AG09319 (cell line): ENCODE measurements at regions not wholly inside any gene's neighbourhood (a gene's known extent, or its start where the extent isn't known, plus 50 kb on each side); places are given as distances from the start of the nearest gene placed in this dataset.

ENCODE experiments used
- DNase-seq: peaks from one replicate; pipeline ENCODE4 v3.0.0-alpha.2; 2010; ENCODE audit warnings: low read depth; ENCODE audit errors: extremely low read depth
- TF ChIP-seq, protein P1 (sequence below): IDR thresholded peaks from 2 replicates; pipeline ENCODE4 v1.5.1; 2011; ENCODE audit warnings: low read depth, mild to moderate bottlenecking, inconsistent platforms, low read length, moderate library complexity

DNA sequence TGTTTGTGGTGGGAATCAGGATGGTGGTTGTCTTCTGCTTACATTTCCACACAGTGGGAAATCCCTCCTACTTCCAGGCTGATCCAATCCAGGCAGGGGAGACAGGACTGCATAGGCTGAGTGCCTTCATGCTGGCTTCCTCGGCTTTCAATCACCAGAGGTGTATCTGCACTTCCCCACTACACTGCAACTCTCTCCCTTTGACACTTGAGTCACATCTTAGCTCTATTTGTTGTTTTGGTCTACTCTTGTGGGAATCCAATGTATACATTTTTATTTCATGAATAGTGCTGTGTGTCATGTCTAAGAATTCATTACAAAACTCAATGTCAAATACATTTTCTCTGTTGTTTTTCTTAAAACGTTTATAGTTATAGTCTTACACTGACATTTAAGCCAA, 735.6 kb downstream of the XPNPEP1 start:
- no peak for DNase-seq
- TF ChIP-seq, protein P1, sequence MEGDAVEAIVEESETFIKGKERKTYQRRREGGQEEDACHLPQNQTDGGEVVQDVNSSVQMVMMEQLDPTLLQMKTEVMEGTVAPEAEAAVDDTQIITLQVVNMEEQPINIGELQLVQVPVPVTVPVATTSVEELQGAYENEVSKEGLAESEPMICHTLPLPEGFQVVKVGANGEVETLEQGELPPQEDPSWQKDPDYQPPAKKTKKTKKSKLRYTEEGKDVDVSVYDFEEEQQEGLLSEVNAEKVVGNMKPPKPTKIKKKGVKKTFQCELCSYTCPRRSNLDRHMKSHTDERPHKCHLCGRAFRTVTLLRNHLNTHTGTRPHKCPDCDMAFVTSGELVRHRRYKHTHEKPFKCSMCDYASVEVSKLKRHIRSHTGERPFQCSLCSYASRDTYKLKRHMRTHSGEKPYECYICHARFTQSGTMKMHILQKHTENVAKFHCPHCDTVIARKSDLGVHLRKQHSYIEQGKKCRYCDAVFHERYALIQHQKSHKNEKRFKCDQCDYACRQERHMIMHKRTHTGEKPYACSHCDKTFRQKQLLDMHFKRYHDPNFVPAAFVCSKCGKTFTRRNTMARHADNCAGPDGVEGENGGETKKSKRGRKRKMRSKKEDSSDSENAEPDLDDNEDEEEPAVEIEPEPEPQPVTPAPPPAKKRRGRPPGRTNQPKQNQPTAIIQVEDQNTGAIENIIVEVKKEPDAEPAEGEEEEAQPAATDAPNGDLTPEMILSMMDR, result no peak

DNA sequence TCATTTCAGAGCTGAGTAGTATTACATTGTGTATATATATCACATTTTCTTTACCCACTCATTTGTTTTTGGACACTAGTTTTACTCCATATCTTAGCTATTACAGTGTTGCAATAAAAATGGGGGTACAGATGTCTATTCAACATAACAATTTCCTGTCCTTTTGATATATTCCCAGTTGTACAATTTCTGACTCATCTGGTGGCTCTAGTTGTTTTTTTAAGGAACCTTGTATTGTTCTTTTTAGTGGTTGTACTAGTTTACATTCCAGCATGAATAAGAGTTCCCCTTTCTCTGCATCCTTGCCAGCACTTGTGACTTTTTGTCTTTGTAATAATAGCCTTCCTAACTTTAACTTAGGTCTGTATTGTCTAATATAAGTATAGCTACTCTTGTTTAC, 739.9 kb downstream of the XPNPEP1 start:
- TF ChIP-seq, protein P1, result no peak
- DNase-seq, result no peak

DNA sequence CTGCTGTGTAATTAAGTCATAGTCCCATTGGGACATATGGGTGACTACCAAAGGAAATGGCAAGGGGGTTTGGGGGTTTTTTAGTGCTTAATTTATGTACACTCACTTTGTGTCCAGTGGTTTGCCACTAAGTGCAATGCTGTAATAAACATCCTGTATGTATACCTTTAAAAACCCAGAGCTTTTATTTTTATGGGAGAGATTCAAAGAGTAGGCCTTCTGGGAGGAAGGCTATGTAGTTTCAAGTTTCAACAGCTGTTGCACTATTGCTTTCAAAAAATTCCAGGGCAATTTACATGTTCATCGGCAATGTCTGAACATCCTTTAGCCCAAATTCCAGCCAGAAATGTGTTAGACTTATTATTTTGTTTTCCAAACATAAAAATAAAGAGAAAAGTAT, 744.7 kb downstream of the XPNPEP1 start:
- DNase-seq, result no peak
- TF ChIP-seq, protein P1, result no peak

DNA sequence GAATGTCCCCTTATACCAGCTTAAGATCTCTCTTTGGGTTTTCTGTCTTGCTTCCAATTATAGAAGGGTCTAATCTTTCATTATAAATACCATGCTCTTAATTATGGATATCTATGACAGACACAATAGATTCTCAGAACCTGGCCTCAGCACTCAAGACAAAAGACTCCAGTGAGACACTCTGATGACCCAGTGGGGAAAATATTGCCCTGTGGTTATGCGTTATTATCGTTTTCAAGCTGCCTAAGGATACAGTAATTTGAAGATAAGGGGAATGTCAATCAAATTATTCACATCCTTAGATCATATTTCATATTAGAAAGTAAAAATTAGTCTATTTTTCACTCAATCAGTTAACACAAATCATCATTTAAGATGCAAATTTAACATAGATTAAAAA, 748.8 kb downstream of the XPNPEP1 start:
- TF ChIP-seq, protein P1, result no peak

DNA sequence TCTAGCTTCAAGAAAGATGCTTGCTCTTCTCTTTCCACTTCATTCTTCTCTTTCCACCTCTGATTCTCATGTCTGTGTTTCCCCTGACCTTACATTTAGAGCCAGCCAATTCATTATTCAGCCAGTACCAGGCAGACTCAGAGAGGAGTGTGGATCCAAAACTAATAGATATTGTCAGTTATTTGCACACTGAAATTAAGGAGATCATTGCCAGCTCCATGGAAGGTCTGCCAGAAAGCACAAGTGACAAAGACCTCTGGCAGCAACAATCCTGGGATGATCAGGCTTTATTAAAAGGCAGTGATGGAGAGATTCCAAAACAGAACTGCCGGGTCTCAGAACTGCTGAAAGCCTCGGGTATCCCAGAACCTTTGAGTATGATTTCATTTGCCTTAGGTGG, 749.4 kb downstream of the XPNPEP1 start:
- no peak for DNase-seq
- TF ChIP-seq, protein P1, result no peak

More for the DNA sequence above, 748.8 kb downstream of the XPNPEP1 start:
- no peak for DNase-seq

DNA sequence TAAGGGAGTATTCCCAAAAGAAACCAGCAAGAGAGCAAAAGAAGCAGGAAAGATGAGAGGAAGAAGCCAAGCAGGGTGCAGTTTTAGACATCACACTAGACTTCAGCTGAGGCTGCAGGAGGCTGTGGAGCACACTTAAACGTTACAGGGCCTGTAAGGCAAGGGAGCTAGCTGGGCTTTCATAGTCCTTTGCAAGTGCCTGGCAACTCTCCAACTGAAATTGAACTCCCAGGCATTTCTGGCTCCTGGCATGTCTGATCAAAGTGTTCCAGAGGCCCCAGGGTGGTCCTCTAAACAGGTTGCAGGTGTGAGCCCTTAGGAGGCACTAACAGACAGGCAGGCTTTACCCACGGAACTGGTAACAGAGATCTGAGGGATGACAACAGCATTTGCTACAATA, 750.2 kb downstream of the XPNPEP1 start:
- DNase-seq, result no peak
- TF ChIP-seq, protein P1, result no peak

DNA sequence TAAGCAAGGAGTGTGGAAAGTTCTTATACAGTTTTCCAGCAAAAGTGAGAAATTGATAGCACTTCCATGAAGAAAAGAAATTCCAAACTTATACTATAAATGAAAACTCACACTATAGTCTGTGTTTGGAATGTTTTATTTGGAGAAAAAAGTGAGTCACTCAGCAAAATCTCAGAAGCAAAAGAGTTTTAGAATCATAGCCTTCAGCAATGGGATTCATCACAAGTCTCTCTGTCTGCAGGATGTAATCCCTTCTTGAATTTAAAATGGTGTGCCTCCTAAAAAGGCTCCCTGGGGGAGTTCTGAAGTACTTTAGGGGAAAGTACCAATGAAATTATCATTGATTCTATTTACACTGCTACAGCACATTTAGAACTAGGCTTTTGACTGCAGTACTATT, 756.4 kb downstream of the XPNPEP1 start:
- DNase-seq, result no peak
- TF ChIP-seq, protein P1, result no peak
